ENCODE measurements at regions not wholly inside any gene's neighbourhood (a gene's known extent, or its start where the extent isn't known, plus 50 kb on each side); places are given as distances from the start of the nearest gene placed in this dataset.

DNA sequence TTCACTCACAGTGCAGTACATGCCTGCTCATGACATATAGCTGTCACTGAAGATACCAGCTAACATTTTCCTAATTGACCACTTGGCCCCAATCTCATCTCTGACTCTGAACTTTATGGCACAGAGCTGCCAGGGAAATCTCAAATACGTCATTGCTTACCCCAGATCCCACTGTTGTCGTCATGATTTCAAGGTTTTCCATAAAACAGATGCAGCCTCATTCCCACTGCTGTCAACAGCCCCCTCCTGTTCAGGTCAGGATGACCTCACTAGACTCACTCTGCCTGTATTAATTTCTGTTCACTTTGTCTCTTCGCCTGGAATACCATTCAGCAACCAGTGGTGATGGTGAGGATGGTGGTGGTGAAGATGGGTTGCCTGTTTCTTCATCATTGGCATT is 262.6 kb upstream of the TPM1 start:
- DNase-seq (ENCODE audit: low read depth, low spot score): no peak
- in situ Hi-C loops (cut with HindIII; ENCODE audit: low pct_unique_long_range_greater_than_20kb, low sequenced_read_pairs): no loop called here

DNA sequence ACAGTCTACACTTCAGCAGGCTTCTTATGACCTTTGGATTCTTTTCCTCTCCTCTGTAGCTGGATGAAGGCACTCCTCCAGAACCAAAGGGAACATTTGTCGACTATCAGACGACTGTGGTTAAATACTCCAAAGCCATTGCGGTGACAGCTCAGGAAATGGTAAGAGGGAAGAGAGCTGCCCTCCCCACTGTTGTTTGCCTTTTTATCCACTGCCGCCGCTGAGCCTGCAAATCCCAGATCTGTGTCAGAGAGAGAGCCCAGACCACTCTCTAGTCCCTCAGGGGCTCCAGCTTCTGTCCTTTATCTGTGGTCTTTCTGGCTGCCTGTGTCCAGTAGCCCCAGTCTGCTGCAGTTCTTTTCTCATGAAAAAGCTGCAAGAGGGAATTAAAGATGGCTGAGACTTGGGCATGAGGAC is 261.5 kb upstream of the TPM1 start:
- DNase-seq (ENCODE audit: low read depth, low spot score): no peak
- in situ Hi-C loops (cut with HindIII; ENCODE audit: low pct_unique_long_range_greater_than_20kb, low sequenced_read_pairs): no loop called here

DNA sequence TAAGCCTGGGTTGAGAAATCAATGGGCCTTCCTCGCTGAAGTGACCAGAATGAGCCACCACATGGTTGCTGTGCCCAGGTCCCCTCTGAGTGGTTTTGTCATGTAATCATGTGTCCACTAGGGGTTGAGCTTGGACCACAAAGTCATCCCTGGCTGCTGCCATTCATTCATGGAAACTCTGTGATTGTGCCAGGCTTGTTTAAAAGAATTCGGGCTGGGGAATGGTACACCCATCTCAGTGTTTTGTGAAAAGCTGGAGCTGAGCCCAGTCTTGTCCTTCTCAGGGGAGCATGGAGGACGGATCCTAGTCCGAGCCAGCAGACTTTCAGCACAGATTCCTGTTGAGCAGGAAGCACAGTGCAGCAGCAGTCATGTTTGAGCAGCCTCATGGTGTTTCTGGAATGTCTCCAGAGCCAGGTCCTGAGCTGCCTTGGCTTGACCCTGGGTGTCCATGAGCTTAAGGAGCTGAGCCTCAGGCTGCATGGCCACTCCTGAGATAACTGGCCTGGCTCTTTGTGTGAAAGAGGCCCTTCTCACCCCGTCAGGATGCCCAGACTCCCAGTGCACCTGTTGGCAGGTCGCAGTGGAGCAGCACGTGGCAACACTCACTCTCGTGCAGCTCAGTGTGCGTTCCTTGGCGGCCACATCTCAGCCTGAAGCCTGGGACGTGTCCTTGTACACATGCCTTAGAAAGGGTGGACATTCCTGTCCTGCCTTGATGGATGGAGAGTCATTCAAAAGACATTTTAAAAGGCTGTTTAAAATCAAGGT is 260.3 kb upstream of the TPM1 start:
- DNase-seq (ENCODE audit: low read depth, low spot score): peak; percentile 78
- in situ Hi-C loops (cut with HindIII; ENCODE audit: low pct_unique_long_range_greater_than_20kb, low sequenced_read_pairs): no loop called here

DNA sequence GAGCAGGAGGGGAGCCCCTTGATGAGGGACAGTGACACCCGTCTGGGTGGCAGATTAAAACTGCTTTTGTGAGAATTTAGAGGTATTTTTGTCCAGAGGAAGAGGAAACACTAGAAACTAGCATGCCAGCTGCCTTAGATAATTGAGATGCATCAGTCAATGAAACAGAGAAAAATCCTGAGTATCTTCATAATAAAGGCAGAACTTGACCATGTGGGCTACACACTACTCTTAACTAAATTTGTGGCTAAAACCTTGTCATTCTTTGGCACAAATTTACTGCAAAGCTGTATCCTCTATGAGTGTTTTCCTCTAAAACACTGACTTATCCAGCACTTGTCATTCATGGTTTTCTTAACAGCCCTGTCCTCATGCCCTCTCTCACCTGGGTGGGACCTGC is 259.7 kb upstream of the TPM1 start:
- in situ Hi-C loops (cut with HindIII; ENCODE audit: low pct_unique_long_range_greater_than_20kb, low sequenced_read_pairs): no loop called here
- no peak for DNase-seq (ENCODE audit: low read depth, low spot score)

DNA sequence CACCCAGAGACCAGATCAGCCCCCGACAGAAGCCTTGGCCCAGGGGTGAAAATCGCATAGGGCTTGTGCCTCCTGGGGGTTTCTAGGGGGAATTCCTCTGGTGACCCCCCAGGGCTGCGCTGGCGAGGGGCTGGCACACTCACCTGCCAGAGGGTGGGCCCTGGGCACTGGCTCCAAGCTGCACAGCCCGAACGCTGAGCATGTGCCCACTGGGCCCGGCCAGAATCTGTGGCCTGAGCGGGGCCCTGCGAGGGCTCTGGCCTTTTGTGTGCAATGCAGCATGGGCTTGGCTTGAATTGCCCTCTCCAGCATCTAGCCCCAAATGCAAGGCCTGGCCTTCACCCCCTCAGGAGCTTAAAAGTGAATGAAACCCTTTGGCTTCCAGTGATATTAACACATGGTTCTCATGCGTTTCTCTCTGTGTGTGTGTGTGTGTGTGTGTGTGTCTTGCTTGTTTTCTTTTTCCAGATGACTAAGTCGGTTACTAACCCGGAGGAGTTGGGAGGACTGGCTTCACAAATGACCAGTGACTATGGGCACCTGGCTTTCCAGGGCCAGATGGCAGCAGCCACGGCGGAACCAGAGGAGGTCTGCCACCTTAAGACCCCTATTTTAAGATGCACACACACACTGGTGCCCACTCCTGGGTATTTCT is 259.1 kb upstream of the TPM1 start:
- no peak for DNase-seq (ENCODE audit: low read depth, low spot score)
- in situ Hi-C loops (cut with HindIII; ENCODE audit: low pct_unique_long_range_greater_than_20kb, low sequenced_read_pairs): no loop called here

DNA sequence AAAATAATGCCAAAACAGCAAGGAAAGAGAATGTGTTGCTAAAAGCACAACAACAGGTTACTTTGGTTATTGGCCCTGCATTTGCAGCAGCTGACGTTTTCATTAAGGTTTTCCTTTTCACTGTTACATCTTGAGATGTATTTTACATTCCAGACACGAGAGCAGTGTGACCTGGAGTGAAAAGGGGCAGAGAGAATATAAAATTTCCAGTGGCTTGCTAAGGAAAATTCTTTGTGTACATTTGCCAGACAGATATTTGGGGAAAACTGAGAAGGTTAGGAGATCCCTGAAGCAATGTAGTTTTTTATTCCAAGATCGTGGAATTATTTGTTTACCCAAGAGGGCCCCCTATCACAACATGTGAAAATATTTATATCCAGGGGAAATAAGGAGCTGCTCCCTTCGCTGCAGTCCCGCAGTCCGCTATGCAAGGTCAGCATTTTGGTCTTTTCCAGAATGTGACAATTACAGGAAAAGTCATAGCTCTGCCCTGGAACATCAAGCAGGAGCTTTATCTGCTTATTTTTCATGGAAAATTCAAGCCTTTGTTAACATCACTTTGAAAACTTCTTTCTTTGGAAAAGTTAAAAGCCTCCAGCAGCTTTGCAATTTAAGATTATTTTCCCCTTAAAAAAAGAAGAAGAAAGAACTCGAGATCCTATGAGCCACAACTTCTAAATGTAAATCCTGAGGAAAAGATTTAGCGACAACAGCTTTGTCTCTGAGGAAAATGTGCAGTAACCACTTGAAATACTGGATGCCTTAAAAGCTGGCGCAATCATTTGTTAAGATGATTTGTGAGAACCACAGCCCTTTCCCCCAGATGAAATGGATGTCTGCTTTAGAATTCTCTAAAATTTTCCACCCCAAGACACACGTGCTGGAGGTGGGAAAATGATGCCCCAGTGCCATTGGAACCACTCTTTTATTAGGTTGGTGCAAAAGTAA is 256.4 kb upstream of the TPM1 start:
- in situ Hi-C loops (cut with HindIII; ENCODE audit: low pct_unique_long_range_greater_than_20kb, low sequenced_read_pairs): no loop called here
- no peak for DNase-seq (ENCODE audit: low read depth, low spot score)

DNA sequence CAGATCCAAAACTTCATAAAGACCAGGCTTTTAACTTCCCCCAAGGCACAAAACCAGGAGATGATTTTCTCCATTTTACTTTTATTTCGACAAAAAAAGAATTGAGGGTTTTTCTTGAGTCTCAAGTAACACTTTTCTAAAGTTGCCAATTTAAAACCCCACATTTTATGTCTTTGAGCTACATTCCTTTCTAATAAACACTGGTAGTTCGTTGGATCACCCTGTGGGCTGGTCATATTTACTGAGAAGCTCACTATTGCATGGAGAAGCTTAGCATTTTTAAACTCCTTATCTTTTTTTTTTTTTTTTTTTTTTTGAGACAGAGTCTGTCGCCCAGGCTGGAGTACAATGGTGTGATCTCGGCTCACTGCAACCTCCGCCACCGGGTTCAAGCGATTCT is 255.1 kb upstream of the TPM1 start:
- in situ Hi-C loops (cut with HindIII; ENCODE audit: low pct_unique_long_range_greater_than_20kb, low sequenced_read_pairs): no loop called here
- no peak for DNase-seq (ENCODE audit: low read depth, low spot score)

DNA sequence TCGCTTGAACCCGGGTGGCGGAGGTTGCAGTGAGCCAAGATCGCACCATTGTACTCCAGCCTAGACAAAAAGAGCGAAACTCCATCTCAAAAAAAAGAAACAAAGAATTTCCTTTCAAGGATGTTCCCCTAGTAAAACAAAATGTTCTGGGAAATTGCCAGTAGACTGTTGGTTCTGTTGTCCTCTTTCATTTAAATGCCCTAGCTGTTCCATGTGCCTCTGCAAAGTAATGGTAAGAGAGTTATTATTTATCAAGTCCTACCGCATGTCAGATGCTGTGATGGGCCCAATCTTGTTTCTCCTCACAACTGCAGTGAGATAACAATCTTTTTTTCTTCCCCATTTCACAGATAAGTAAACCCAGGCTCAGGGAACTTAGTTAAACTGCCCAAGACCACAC is 254.3 kb upstream of the TPM1 start:
- in situ Hi-C loops (cut with HindIII; ENCODE audit: low pct_unique_long_range_greater_than_20kb, low sequenced_read_pairs): no loop called here
- DNase-seq (ENCODE audit: low read depth, low spot score): no peak

DNA sequence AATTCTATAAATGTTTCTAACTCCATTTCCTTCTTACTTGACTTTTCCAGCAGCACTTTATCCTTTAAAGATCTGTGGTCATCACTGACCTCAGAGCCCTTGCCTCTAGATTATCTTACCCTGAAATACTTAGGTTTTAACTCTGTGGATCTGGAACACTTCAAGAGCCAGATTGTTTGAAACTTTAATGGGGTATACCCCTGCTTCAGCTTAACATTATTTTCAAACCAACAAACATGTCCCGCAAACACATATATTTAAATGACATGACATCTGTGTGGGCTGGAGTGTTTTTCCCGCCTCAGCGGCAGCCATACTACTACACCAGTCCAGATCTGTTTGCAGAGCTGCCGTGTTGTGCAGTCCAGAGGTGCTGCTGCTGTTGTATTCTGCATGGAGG is 252.0 kb upstream of the TPM1 start:
- DNase-seq (ENCODE audit: low read depth, low spot score): no peak
- in situ Hi-C loops (cut with HindIII; ENCODE audit: low pct_unique_long_range_greater_than_20kb, low sequenced_read_pairs): no loop called here

DNA sequence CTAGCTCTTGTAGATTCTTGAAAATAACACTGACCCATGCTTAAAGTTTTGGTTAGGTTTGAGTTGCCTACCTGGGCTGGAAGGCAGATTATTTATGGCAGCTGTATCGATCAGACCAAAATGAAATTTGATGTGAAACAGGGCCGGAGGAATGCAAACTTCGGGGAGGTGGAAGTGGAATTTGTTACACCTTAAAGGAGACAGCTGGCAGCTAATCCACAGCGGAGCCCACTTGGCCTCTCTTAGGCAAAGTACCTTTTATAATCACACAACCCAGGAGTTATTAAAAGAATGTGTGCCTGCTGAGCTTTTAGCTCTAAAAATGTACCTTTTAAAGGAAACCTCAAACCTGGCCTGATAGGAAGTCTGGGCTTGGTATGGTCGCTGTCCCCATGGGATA is 250.9 kb upstream of the TPM1 start:
- DNase-seq (ENCODE audit: low read depth, low spot score): no peak
- in situ Hi-C loops (cut with HindIII; ENCODE audit: low pct_unique_long_range_greater_than_20kb, low sequenced_read_pairs): no loop called here

DNA sequence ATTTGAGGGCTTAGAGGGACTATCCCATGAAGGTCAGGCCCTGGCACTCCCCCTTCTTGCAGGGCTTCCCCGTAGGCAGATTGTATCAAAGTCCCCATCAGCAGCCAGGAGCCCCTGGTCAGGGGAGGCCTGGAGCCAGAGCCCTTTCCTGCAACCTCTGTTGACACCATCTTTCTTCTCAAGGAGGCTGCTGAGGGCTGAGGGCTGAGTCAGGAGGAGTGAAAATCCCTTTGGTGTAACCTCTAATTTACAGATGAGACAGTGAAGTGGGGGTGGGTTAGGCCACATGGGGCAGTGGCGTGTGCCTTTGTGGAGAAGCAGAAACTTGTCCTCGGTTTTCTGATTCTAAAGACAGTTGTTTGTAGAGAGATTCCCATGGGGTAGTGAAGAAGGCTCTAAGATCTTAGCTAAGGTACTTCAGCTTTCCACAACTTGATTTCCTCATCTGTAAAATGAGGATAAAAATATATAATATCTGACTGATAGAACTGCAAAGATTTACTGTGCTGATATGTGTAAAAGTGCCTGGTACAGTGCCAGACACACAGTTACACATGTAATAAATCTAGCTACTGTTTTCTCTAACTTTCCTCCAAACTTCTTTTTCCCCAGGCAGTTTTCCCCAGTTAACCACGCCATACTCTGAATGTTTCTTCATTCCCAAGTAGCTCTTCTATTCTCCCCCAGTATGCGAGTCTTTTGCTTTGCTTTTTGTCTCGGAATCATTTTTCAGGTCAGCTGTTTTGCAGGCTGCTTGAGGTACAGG is 249.4 kb upstream of the TPM1 start:
- DNase-seq (ENCODE audit: low read depth, low spot score): no peak
- in situ Hi-C loops (cut with HindIII; ENCODE audit: low pct_unique_long_range_greater_than_20kb, low sequenced_read_pairs): no loop called here

DNA sequence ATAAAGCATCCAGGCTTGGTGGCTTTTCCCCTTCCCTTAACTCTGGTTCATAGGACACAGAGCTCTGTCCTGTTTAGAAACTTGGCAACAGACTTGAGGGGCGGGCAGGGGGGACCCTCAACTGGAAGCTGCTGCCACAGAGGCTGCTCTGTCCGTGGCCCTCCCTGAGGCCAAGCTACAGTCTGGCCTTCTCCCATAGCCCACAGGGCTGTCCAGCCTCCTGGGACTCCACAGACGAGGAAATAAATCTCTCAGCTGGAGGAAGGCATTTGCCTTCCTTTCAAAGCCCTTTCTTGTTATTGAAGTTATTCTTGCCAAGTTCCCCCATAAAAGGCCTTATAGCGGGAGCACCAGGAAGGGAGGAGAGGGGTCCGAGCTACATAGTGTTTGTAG is 248.8 kb upstream of the TPM1 start:
- DNase-seq (ENCODE audit: low read depth, low spot score): no peak
- in situ Hi-C loops (cut with HindIII; ENCODE audit: low pct_unique_long_range_greater_than_20kb, low sequenced_read_pairs): no loop called here

DNA sequence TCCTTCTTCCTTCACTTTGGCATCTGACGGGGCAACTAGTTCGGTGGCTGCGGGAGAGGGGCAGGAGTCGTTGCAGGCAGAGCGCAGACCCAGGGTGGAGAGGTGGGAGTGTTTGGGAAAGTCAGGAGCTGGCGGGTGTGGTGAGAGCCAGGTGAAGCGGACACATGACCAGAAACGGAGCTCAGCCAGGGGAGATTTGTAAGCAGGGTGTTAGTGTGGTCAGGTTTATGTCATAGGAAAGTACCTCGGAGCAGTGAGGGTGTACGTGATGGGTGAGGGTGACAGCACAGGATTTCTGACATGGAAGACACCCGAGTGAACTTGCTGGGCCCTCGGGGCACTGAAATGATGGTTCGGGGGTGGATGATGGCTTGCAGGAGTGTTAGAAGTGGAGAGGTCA is 247.4 kb upstream of the TPM1 start:
- DNase-seq (ENCODE audit: low read depth, low spot score): no peak
- in situ Hi-C loops (cut with HindIII; ENCODE audit: low pct_unique_long_range_greater_than_20kb, low sequenced_read_pairs): no loop called here

DNA sequence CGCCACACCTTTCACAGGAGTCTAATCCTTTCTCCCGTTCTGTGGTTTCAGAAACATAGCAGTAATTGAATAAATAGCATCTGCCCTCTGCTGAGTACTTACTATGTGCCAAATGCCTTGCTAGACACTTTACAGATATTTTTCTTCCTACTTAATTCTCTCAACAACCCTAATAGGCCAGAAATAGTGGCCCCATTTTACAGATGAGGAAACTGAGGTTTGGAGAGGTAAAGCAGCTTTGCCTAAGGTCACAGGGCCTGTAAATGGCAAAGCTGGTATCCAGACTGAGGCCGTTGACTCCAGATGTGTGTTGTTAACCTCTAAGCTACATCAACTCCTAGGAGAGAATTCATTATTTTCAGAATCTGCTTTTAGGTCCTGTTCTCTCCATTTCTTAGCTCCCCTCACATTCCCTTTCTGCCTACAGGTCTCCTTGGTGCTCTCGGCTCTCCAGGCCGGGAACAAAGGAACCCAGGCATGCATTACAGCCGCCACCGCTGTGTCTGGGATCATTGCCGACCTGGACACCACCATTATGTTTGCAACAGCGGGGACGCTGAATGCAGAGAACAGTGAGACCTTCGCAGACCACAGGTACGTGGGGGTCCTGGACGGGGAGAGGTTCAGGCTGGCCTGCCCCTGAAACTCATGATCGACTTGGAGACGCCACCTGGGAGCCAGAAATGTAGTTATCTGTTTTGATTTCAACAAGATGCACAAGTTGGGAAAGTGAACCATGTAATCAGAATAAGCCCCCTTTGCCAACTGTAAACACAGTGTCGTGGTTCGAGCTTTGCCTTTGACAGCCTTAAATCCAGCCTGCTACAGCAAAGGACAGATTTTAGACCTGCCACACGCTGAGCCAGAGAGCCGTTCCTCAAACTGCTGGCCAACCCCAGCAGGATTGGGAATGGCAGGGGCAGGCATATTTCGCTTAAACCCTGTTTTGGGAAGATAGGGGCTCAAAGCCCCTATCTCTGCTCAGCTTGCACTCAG is 246.5 kb upstream of the TPM1 start:
- DNase-seq (ENCODE audit: low read depth, low spot score): no peak
- in situ Hi-C loops (cut with HindIII; ENCODE audit: low pct_unique_long_range_greater_than_20kb, low sequenced_read_pairs): no loop called here

DNA sequence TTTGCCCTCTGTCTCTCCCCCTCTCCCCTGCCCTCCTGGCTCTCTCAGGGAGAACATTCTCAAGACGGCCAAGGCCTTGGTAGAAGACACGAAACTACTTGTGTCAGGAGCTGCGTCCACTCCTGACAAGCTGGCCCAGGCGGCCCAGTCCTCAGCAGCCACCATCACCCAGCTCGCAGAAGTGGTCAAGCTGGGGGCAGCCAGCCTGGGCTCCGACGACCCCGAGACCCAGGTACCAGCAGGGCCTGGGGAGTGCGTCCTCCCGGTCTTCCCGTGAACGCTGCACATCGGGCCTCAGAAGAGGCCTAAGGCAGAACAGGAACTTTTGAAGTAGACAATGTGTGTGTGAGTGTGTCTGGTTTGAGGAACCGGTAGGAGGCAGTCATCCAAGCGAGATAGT is 245.4 kb upstream of the TPM1 start:
- no peak for DNase-seq (ENCODE audit: low read depth, low spot score)
- in situ Hi-C loops (cut with HindIII; ENCODE audit: low pct_unique_long_range_greater_than_20kb, low sequenced_read_pairs): no loop called here

DNA sequence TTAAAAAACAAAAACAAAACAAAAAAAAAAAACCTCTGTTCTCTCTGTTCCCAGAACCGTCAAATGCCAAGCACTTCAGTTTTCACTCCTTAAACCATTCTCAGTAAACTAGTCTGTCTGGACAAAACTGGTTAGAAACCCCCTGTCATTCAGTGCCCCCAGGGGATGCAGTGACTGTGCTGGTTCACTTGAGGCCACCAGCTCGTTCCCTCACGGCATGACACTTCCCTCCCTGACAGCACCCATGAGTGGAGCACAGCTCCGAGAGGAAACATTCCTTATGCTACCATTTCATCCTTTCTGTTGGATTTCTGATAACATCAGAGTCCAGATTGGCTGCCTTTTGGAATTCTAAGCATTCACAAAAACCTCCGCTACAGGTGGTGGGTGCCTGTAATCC is 244.0 kb upstream of the TPM1 start:
- DNase-seq (ENCODE audit: low read depth, low spot score): no peak
- in situ Hi-C loops (cut with HindIII; ENCODE audit: low pct_unique_long_range_greater_than_20kb, low sequenced_read_pairs): no loop called here

DNA sequence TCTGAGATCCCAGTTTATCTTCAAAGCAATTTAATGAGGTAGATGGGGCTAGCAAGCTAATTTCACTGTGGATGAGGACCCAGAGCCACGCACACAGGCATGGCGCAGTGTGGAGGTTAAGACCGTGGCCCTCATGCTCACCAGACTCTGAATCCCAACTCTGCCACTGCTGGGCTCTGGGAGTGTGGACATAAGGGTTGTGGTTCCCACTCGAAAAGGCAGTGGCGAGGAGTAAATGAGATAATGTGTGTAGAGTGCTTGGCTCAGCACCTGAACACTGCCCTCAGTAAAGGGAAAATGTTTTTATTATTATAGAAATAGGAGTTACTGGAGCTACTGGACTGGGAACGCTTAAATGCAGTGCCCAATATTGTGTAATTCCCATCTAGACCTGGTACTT is 243.5 kb upstream of the TPM1 start:
- DNase-seq (ENCODE audit: low read depth, low spot score): no peak
- in situ Hi-C loops (cut with HindIII; ENCODE audit: low pct_unique_long_range_greater_than_20kb, low sequenced_read_pairs): no loop called here

All from SK-MEL-5 (cell line).